H1 (cell line): ENCODE measurements at regions not wholly inside any gene's neighbourhood (a gene's known extent, or its start where the extent isn't known, plus 50 kb on each side); places are given as distances from the start of the nearest gene placed in this dataset.

Source experiments
- CTCF ChIA-PET: fragments of 300-600 bp; sonication (Branson Sonifier 250); formaldehyde crosslinking; loops from one replicate; lab custom pipeline; 2021; ENCODE audit not compliant: partially characterized antibody; lab: Charles Lee
- POLR2A ChIA-PET: fragments of 300-600 bp; sonication (Branson Sonifier 250); formaldehyde crosslinking; loops from one replicate; lab custom pipeline; 2021; ENCODE audit warnings: inconsistent platforms; ENCODE audit not compliant: partially characterized antibody; lab: Charles Lee
- DNase-seq, 2 experiments: peaks; one replicate each; pipeline versions ENCODE4 v3.0.0 to v3.0.0-alpha.2; 2010 to 2022; ENCODE audit warnings: low spot score in 2 of 2, low read depth in 1 of 2, mixed read lengths in 1 of 2
- FAIRE-seq: peaks from 2 replicates; lab custom pipeline; 2011; peaks lifted over from hg19 to GRCh38; lab: Jason Lieb, UNC
- H2AFZ ChIP-seq: 2 replicates; pipeline ENCODE4 v1.8.1; 2012; ENCODE audit warnings: low read length, inconsistent platforms
- H2AK5ac ChIP-seq: 2 replicates; pipeline ENCODE4 v1.6.1; 2013; ENCODE audit warnings: low read depth, low read length
- H2BK120ac ChIP-seq: replicated peaks from 2 replicates; pipeline ENCODE3; 2013; ENCODE audit warnings: low read depth, low read length, inconsistent platforms
- H2BK12ac ChIP-seq: 2 replicates; pipeline ENCODE4 v1.6.1; 2013; ENCODE audit warnings: low read depth, low read length
- H2BK15ac ChIP-seq: 2 replicates; pipeline ENCODE4 v1.6.1; 2013; ENCODE audit warnings: low read length
- H2BK20ac ChIP-seq: 2 replicates; pipeline ENCODE4 v1.6.1; 2013; ENCODE audit warnings: low read length
- H2BK5ac ChIP-seq: 2 replicates; pipeline ENCODE4 v1.6.1; 2013; ENCODE audit warnings: low read depth, low read length
- H3K14ac ChIP-seq: 2 replicates; pipeline ENCODE4 v1.6.1; 2013; ENCODE audit warnings: inconsistent platforms; ENCODE audit not compliant: insufficient read length
- H3K18ac ChIP-seq: 2 replicates; pipeline ENCODE4 v1.6.1; 2013; ENCODE audit warnings: low read length; ENCODE audit errors: extremely low read depth
- H3K23ac ChIP-seq: 2 replicates; pipeline ENCODE4 v1.6.1; 2013; ENCODE audit warnings: inconsistent platforms; ENCODE audit not compliant: insufficient read length
- H3K23me2 ChIP-seq: 2 replicates; pipeline ENCODE4 v1.6.1; 2013; ENCODE audit warnings: low read depth, low read length
- H3K27ac ChIP-seq: 2 replicates; pipeline ENCODE4 v1.6.1; 2011; ENCODE audit warnings: low read depth, low read length, inconsistent platforms
- H3K27me3 ChIP-seq, 4 experiments: replicated peaks in 1 of 4; 1 replicate in 1 of 4; 2 replicates in 3 of 4; pipeline versions ENCODE4 v1.6.1 to v1.8.1; 2011 to 2013; ENCODE audit warnings: low read length in 3 of 4, mild to moderate bottlenecking in 3 of 4, inconsistent platforms in 2 of 4, mixed read lengths in 2 of 4, moderate library complexity in 1 of 4; ENCODE audit not compliant: control insufficient read depth in 3 of 4, insufficient read depth in 3 of 4; ENCODE audit errors: extremely low read depth in 1 of 4
- H3K36me3 ChIP-seq, 4 experiments: 2 replicates each; pipeline versions ENCODE4 v1.6.1 to v1.8.1; 2011 to 2013; ENCODE audit warnings: mild to moderate bottlenecking in 4 of 4, low read length in 3 of 4, moderate library complexity in 2 of 4, control low read depth in 1 of 4, inconsistent platforms in 1 of 4; ENCODE audit not compliant: insufficient read depth in 4 of 4, control insufficient read depth in 2 of 4
- H3K4ac ChIP-seq: replicated peaks from 2 replicates; pipeline ENCODE3; 2013; ENCODE audit warnings: low read length, low read depth, mixed read lengths, inconsistent platforms; ENCODE audit not compliant: insufficient read length
- H3K4me1 ChIP-seq, 4 experiments: replicated peaks in 1 of 4; 1 replicate in 1 of 4; 2 replicates in 3 of 4; pipeline versions ENCODE4 v1.6.1 to v1.8.1; 2011 to 2013; ENCODE audit warnings: low read length in 3 of 4, inconsistent platforms in 2 of 4, mixed read lengths in 1 of 4; ENCODE audit not compliant: insufficient read depth in 4 of 4, control insufficient read depth in 3 of 4
- H3K4me2 ChIP-seq, 2 experiments: 2 replicates each; pipeline versions ENCODE4 v1.6.1 to v1.8.1; 2011 to 2013; ENCODE audit warnings: low read depth in 2 of 2, low read length in 2 of 2, control low read depth in 1 of 2, inconsistent platforms in 1 of 2, mild to moderate bottlenecking in 1 of 2; ENCODE audit not compliant: insufficient read depth in 1 of 2
- H3K4me3 ChIP-seq, 4 experiments: fragments of 200-600, 300-600 bp in 1 of 4; sonication (generic), shearing (Covaris generic), sonication (Bioruptor Twin) in 1 of 4; 2 replicates each; pipeline versions ENCODE4 v1.5.1 to v1.8.1; 2011 to 2016; ENCODE audit warnings: low read length in 4 of 4, low read depth in 3 of 4, control low read depth in 2 of 4, inconsistent platforms in 2 of 4, mild to moderate bottlenecking in 2 of 4, mixed read lengths in 1 of 4, moderate library complexity in 1 of 4; ENCODE audit not compliant: insufficient read depth in 2 of 4; ENCODE audit errors: extremely low read depth in 1 of 4
- H3K56ac ChIP-seq: replicated peaks from 2 replicates; pipeline ENCODE3; 2013; ENCODE audit warnings: low read depth, mild to moderate bottlenecking, mixed read lengths, low read length, inconsistent platforms; ENCODE audit not compliant: insufficient read length
- H3K79me1 ChIP-seq: 2 replicates; pipeline ENCODE4 v1.6.1; 2013; ENCODE audit warnings: low read depth, low read length, control low read depth
- H3K79me2 ChIP-seq, 2 experiments: 2 replicates each; pipeline versions ENCODE4 v1.6.1 to v1.8.1; 2012 to 2013; ENCODE audit warnings: low read length in 2 of 2, mild to moderate bottlenecking in 2 of 2, inconsistent platforms in 1 of 2; ENCODE audit not compliant: insufficient read depth in 2 of 2, control insufficient read depth in 1 of 2
- H3K9ac ChIP-seq, 4 experiments: replicated peaks in 1 of 4; 1 replicate in 1 of 4; 2 replicates in 3 of 4; pipeline versions ENCODE4 v1.6.1 to v1.8.1; 2011 to 2013; ENCODE audit warnings: low read depth in 3 of 4, low read length in 3 of 4, control low read depth in 2 of 4, mild to moderate bottlenecking in 2 of 4, moderate library complexity in 2 of 4, inconsistent platforms in 1 of 4; ENCODE audit errors: extremely low read depth in 1 of 4
- H3K9me3 ChIP-seq, 2 experiments: 2 replicates each; pipeline versions ENCODE4 v1.6.1 to v1.8.1; 2012 to 2013; ENCODE audit warnings: mild to moderate bottlenecking in 2 of 2, moderate library complexity in 2 of 2, control low read depth in 1 of 2, inconsistent platforms in 1 of 2, low read depth in 1 of 2, low read length in 1 of 2, mixed read lengths in 1 of 2; ENCODE audit not compliant: insufficient read depth in 2 of 2
- H4K20me1 ChIP-seq, 2 experiments: replicated peaks in 1 of 2; 2 replicates each; pipeline versions ENCODE3 to v1.8.1; 2011 to 2013; ENCODE audit warnings: inconsistent platforms in 2 of 2, low read length in 2 of 2, mild to moderate bottlenecking in 1 of 2; ENCODE audit not compliant: insufficient read depth in 2 of 2, control insufficient read depth in 1 of 2
- H4K5ac ChIP-seq: 2 replicates; pipeline ENCODE4 v1.6.1; 2013; ENCODE audit warnings: low read length, low read depth, mixed read lengths, inconsistent platforms; ENCODE audit not compliant: insufficient read length
- H4K8ac ChIP-seq: 2 replicates; pipeline ENCODE4 v1.8.0; 2013; ENCODE audit warnings: mild to moderate bottlenecking, moderate library complexity, low read length, inconsistent platforms; ENCODE audit not compliant: insufficient read depth; ENCODE audit errors: extremely low read depth
- H4K91ac ChIP-seq: replicated peaks from 2 replicates; pipeline ENCODE3; 2013; ENCODE audit warnings: low read length, mixed read lengths, inconsistent platforms; ENCODE audit not compliant: insufficient read length
- CBX5 ChIP-seq: fragments of 300-800, 300-1000 bp; sonication (generic); IDR thresholded peaks from 2 replicates; pipeline ENCODE4 v1.7.1; 2016; ENCODE audit warnings: antibody characterized with exemption, low read length, low read depth
- CEBPB ChIP-seq: IDR thresholded peaks from 2 replicates; pipeline ENCODE4 v1.6.1; 2012; ENCODE audit warnings: low read depth, low read length
- EZH2 ChIP-seq: fragments of 200-600 bp; sonication (generic); IDR thresholded peaks from 2 replicates; pipeline ENCODE4 v1.7.1; 2012; ENCODE audit warnings: low read depth, mild to moderate bottlenecking, moderate library complexity, low read length, inconsistent platforms; ENCODE audit not compliant: severe bottlenecking
- GTF2F1 ChIP-seq: IDR thresholded peaks from 2 replicates; pipeline ENCODE4 v1.6.1; 2012; ENCODE audit warnings: low read depth, low read length, improper control_type of control experiment, borderline replicate concordance
- HDAC2 ChIP-seq, 2 experiments: fragments of 300-600 bp in 1 of 2; sonication (generic) in 1 of 2; IDR thresholded peaks; 2 replicates each; pipeline ENCODE4 v1.6.1; 2011 to 2012; ENCODE audit warnings: low read depth in 2 of 2, low read length in 2 of 2, mild to moderate bottlenecking in 2 of 2, moderate library complexity in 2 of 2, borderline replicate concordance in 1 of 2, inconsistent platforms in 1 of 2
- JUN ChIP-seq: IDR thresholded peaks from 2 replicates; pipeline ENCODE4 v1.6.1; 2011; ENCODE audit warnings: low read depth, mild to moderate bottlenecking, improper control_type of control experiment, low read length
- MAFK ChIP-seq: IDR thresholded peaks from 2 replicates; pipeline ENCODE4 v1.6.1; 2012; ENCODE audit warnings: low read depth, mild to moderate bottlenecking, improper control_type of control experiment, low read length
- POU5F1 ChIP-seq: IDR thresholded peaks from 2 replicates; pipeline ENCODE4 v1.6.1; 2011; ENCODE audit warnings: low read depth, mild to moderate bottlenecking, low read length, moderate library complexity
- SP4 ChIP-seq: IDR thresholded peaks from 2 replicates; pipeline ENCODE4 v1.6.1; 2012; ENCODE audit warnings: low read length, inconsistent platforms
- TBP ChIP-seq: IDR thresholded peaks from 2 replicates; pipeline ENCODE4 v1.6.1; 2011; ENCODE audit warnings: low read depth, low read length, improper control_type of control experiment
- TEAD4 ChIP-seq: IDR thresholded peaks from 2 replicates; pipeline ENCODE4 v1.6.1; 2012; ENCODE audit warnings: low read depth, low read length, inconsistent platforms, mixed read lengths
- WGBS, 2 experiments: shearing (Covaris generic) in 1 of 2; methylation state at CpG; one replicate each; pipeline versions ENCODE4 v1.1.6 to v1.1.7; 2013 to 2015; ENCODE audit warnings: low lambda C conversion rate in 2 of 2, mixed read lengths in 2 of 2, inconsistent platforms in 1 of 2, low coverage in 1 of 2, missing lambda C conversion rate in 1 of 2; ENCODE audit not compliant: insufficient replicate concordance in 2 of 2, insufficient coverage in 1 of 2, insufficient read length in 1 of 2; ENCODE audit errors: extremely low coverage in 1 of 2, missing lambda C conversion rate in 1 of 2; 5-methylcytosine and 5-hydroxymethylcytosine counted together

- no peak overlapping the region for H3K18ac ChIP-seq
- no peaks in the 10 kb centered on the region for H3K4me1 ChIP-seq
- H2AK5ac ChIP-seq, result no peak overlapping the region
- H2BK12ac ChIP-seq, result no peak overlapping the region
- no peak overlapping the region for H2BK120ac ChIP-seq
- POLR2A ChIA-PET, result no interaction called here
- DNase-seq (no peak), FAIRE-seq (no peak)
- H3K36me3 ChIP-seq, result peaks cover 0 to 3% (median 0%) of the 10 kb centered on the region in 4 experiments; a peak in 1 of 8 replicates
- H3K56ac ChIP-seq, result no peak overlapping the region
- H3K27ac ChIP-seq, result no peak overlapping the region
- H3K14ac ChIP-seq, result no peak overlapping the region
- H2BK5ac ChIP-seq, result no peak overlapping the region
- CTCF ChIA-PET, result interaction anchor here (0.9 kb wide), 1 partner anchor 13 kb away, joined by 3 read pairs; no protein-coding TSS in a partner anchor
- H3K27me3 ChIP-seq, result no peaks in the 10 kb centered on the region
- H2BK15ac ChIP-seq, result no peak overlapping the region
- H3K23me2 ChIP-seq, result peaks cover 3% of the 10 kb centered on the region; the same call in 1 of the 2 replicates
- H3K9me3 ChIP-seq, result no peaks in the 10 kb centered on the region
- H2AFZ ChIP-seq, result no peak overlapping the region
- no peaks in the 10 kb centered on the region for H3K79me1 ChIP-seq
- no peak overlapping the region for H4K8ac ChIP-seq
- H2BK20ac ChIP-seq, result no peak overlapping the region; the same call in 1 of the 2 replicates
- no peak overlapping the region for H3K4me3 ChIP-seq
- no peak overlapping the region for H3K4me2 ChIP-seq
- TF ChIP-seq SP4, result no peak
- TF ChIP-seq JUN, result no peak
- TF ChIP-seq MAFK, result no peak
- TF ChIP-seq CEBPB, result no peak
- no peak for TF ChIP-seq HDAC2 (IDR thresholded peaks at IDR 0.05; ENCODE audit: borderline replicate concordance in 1 of 2, low read depth in 2 of 2, low read length in 2 of 2)
- no peak for TF ChIP-seq CBX5
- TF ChIP-seq TBP, result no peak
- no peak for TF ChIP-seq POU5F1
- TF ChIP-seq TEAD4, result no peak
- TF ChIP-seq EZH2, result no peak
- no peak for TF ChIP-seq GTF2F1
- no peak overlapping the region for H3K9ac ChIP-seq
- no peak overlapping the region for H3K4ac ChIP-seq
- no peak overlapping the region for H4K91ac ChIP-seq
- 74% methylated on average over 5 of the region's 5 CpGs; no CpG with 5 or more reads in 1 of the 2 experiments for whole genome bisulfite sequencing, 2 experiments
- H3K23ac ChIP-seq, result no peak overlapping the region
- no peak overlapping the region for H4K5ac ChIP-seq
- no peaks in the 10 kb centered on the region for H3K79me2 ChIP-seq
- H4K20me1 ChIP-seq, result no peaks in the 10 kb centered on the region
Observed at GRCh38 chr1:187762118-187762517, 933.4 kb downstream of the PLA2G4A start.
